OCI-LY1 (cell line): ENCODE measurements at regions not wholly inside any gene's neighbourhood (a gene's known extent, or its start where the extent isn't known, plus 50 kb on each side); places are given as distances from the start of the nearest gene placed in this dataset.

Experiments
- EZH2 ChIP-seq: fragments of 200-600 bp; sonication (generic), shearing (Covaris generic); IDR thresholded peaks from 2 replicates; pipeline ENCODE4 v1.8.0; 2017; ENCODE audit warnings: borderline replicate concordance, mixed run types, mild to moderate bottlenecking, antibody characterized with exemption, low read length, moderate library complexity, mixed read lengths
- TF ChIP-seq, protein P1 (sequence below): fragments of 200-600 bp; sonication (generic), shearing (Covaris generic); IDR thresholded peaks from 2 replicates; pipeline ENCODE4 v1.5.1; 2017; ENCODE audit warnings: mild to moderate bottlenecking, antibody characterized with exemption, low read length, moderate library complexity, mixed read lengths

DNA sequence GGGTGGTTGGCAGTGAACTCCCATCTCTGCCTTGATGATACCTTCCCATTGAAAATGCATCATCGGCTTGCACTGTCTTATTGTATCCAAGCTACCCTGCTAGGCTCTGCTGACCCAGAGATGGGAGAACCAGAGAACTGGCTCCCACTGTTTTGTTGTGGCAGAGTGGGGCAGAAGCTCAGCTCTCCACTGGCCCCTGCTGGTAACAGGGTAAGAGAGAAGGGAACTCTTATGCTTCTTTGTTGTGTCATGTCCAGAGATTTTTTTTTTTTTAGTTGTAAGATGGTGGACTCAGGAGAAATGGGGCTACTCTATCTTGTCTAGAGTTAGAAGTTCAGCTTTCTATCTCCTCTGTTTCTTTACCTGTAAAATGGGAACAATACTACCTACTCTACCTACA lies 100.5 kb upstream of the SDK1 start:
- TF ChIP-seq EZH2: no peak
- TF ChIP-seq, protein P1, sequence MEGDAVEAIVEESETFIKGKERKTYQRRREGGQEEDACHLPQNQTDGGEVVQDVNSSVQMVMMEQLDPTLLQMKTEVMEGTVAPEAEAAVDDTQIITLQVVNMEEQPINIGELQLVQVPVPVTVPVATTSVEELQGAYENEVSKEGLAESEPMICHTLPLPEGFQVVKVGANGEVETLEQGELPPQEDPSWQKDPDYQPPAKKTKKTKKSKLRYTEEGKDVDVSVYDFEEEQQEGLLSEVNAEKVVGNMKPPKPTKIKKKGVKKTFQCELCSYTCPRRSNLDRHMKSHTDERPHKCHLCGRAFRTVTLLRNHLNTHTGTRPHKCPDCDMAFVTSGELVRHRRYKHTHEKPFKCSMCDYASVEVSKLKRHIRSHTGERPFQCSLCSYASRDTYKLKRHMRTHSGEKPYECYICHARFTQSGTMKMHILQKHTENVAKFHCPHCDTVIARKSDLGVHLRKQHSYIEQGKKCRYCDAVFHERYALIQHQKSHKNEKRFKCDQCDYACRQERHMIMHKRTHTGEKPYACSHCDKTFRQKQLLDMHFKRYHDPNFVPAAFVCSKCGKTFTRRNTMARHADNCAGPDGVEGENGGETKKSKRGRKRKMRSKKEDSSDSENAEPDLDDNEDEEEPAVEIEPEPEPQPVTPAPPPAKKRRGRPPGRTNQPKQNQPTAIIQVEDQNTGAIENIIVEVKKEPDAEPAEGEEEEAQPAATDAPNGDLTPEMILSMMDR: peak; percentile 64; the same call in 1 of the 2 replicates
